AG09309 (cell line): ENCODE measurements at regions not wholly inside any gene's neighbourhood (a gene's known extent, or its start where the extent isn't known, plus 50 kb on each side); places are given as distances from the start of the nearest gene placed in this dataset.
A peak's percentile ranks its signal among the peaks of the same experiment; 100 is the strongest.

Source experiments
- DNase-seq: peaks from one replicate; pipeline ENCODE4 v3.0.0-alpha.2; 2010; ENCODE audit warnings: low read depth
- H3K4me3 ChIP-seq: 2 replicates; pipeline ENCODE4 v1.5.1; 2011; ENCODE audit warnings: mild to moderate bottlenecking, low read depth, low read length, moderate library complexity; ENCODE audit not compliant: control insufficient read depth
- TF ChIP-seq, protein P1 (sequence below): IDR thresholded peaks from 2 replicates; pipeline ENCODE4 v1.5.1; 2011; ENCODE audit warnings: mild to moderate bottlenecking, low read depth, low read length, inconsistent platforms; ENCODE audit not compliant: insufficient read depth, control insufficient read depth; ENCODE audit errors: missing control alignments

DNA sequence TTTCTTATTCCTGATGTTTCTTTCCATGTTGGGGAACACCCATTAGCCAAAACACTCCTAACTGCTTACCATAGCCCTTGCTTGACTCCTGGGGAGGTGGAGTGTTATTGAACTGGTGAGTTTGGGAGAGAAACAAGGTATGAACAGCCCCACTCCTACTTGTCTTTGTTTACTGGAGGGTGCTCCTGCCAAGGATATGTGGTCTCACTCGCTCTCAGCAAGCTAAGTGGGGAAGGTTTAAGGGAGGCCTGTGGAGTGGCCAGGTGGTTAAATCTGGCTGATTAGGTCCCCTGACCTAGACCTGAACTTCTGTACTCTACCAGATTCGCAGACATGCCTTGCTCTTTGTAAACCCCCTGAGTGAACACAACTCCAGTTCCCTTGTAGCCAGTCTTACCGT lies 300.1 kb downstream of the PTEN start:
- no peak overlapping the region for H3K4me3 ChIP-seq
- TF ChIP-seq, protein P1, sequence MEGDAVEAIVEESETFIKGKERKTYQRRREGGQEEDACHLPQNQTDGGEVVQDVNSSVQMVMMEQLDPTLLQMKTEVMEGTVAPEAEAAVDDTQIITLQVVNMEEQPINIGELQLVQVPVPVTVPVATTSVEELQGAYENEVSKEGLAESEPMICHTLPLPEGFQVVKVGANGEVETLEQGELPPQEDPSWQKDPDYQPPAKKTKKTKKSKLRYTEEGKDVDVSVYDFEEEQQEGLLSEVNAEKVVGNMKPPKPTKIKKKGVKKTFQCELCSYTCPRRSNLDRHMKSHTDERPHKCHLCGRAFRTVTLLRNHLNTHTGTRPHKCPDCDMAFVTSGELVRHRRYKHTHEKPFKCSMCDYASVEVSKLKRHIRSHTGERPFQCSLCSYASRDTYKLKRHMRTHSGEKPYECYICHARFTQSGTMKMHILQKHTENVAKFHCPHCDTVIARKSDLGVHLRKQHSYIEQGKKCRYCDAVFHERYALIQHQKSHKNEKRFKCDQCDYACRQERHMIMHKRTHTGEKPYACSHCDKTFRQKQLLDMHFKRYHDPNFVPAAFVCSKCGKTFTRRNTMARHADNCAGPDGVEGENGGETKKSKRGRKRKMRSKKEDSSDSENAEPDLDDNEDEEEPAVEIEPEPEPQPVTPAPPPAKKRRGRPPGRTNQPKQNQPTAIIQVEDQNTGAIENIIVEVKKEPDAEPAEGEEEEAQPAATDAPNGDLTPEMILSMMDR = no peak
- no peak for DNase-seq

DNA sequence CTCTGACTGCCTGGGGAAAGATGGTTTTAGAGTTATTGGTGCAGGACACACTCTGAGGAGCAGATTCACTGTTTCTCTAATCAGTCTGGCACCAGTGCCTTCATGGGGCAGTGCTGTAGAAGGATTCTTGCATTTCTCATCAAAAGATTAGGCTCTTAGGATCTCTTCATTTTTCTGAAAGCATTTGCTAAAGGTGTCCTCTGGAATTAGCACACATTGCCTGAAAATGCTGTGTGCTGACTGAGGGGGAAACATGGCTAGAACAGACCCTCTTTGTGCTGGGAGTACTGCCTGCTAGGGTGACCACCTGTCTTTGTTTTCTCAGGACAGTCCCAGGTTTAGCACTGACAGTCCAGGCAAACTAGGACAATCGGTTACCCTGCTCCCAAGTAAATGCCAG lies 301.0 kb downstream of the PTEN start:
- TF ChIP-seq, protein P1 = no peak
- no peak for DNase-seq
- no peak overlapping the region for H3K4me3 ChIP-seq

DNA sequence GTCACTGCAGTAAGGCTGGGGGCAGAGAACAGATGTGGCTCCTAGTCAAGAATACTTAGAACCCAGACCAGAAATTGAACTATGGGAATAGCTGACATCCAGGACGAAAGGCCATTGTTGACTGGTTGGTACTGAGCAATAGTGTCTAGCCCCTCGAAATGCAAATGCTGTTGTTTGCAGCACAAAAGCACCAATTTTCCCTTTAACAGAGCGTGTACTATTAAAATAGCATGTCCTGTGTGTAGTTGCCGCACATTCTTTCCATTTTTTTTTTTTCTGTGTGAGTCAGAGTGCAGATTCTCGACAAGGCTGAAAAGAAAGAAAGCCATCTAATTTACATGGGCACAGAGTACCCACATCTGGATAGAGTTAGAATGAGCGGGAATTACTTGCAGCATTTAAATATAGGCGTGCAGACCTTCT lies 302.4 kb downstream of the PTEN start:
- TF ChIP-seq, protein P1 = no peak
- DNase-seq = peak; percentile 73
- no peak overlapping the region for H3K4me3 ChIP-seq

DNA sequence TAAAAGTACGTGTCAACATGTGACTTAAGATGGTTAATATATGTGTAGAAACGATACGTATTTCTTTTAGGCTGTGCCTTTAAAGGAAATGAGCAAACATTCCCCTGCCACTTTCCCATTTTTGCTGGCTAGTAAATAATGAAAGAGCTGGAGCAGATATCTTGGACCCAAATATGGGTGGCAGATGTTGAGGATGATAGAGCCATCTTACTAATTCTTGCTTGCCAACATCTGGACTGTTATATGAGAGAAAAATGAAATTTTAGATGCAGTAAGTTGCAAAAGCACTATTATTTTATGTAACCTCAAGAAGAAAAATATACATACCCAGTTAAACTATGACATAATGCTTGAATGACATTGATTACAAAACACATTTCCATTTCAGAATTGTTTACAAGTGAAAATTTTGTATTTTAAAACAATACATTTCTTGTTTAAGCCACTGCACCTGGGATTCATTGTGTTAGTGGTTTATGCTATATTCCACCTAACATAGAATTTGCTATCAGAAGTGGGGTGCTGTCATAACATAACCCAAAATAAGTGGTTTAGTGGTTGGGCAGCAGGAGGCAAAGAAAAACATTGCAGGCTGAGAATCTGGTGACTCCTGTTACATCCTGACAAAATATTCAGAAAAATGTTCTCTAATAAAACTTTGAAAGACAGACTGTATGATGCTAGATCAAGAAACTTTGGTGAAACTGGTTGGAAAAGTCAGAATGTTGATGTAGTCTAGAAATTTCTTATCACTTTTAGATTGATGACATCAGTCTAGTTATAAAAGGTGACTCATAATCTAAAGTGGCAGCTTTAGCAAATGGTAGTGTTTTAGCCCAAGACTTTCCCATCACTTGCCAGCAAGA lies 305.0 kb downstream of the PTEN start:
- TF ChIP-seq, protein P1 = no peak
- no peak for DNase-seq
- H3K4me3 ChIP-seq = no peak overlapping the region

DNA sequence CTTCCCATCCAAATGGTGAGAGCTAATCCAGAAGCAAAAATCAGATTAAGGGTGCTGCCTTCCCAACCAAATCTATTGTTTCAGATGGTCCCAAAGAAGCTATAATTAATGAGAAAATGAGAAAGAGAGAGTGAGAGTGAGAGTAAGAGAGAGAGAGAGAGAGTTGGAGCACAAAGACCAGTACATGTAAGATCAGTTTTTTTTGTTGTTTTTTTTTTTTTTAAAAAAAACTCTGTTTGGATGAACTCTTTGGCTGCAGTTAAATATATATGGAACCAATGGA lies 305.6 kb downstream of the PTEN start:
- no peak for DNase-seq
- TF ChIP-seq, protein P1 = no peak
- no peak overlapping the region for H3K4me3 ChIP-seq

DNA sequence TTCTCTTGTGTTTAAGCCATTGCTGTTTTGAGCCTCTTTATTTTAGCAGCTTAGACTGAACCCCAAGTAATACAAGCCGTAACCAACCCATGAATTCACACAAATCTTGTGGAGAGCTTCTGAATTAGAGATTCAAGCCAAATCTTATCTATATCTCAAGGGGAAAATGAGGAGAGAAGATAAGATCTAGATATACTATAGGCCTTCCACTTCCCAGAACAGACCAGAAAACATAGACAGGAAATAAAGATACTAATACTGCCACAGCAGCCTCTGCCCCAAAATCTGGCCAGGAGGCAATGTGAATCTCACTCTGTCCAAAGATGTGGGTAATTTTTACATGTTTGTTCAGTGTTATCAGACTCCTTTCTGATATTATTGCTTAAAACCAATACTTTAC lies 307.2 kb downstream of the PTEN start:
- no peak for DNase-seq
- no peak overlapping the region for H3K4me3 ChIP-seq
- TF ChIP-seq, protein P1 = no peak
